Gastrocnemius medialis (tissue), 4 donors: ENCODE measurements at regions not wholly inside any gene's neighbourhood (a gene's known extent, or its start where the extent isn't known, plus 50 kb on each side); places are given as distances from the start of the nearest gene placed in this dataset.
"Not testable (repeated sequence)": the region's sequence is repeated elsewhere in the genome, so short reads cannot be mapped to it uniquely, and the experiment has no call there.

Source experiments
- ATAC-seq, 2 donors: fragments of 150-250 bp; one replicate each; pipeline ENCODE4 v1.9.1; 2016
- DNase-seq, 2 donors: peaks; one replicate each; pipeline ENCODE4 v3.0.0-alpha.2; 2019
- H3K27ac ChIP-seq, 4 donors: fragments of 200-600 bp; sonication (generic); 1 replicate in 1 of 4; 2 replicates in 3 of 4; pipeline ENCODE4 v1.5.1; 2016 to 2018; ENCODE audit warnings: mild to moderate bottlenecking in 2 of 4, moderate library complexity in 1 of 4
- H3K27me3 ChIP-seq, 3 donors: fragments of 200-600 bp; sonication (generic) in 2 of 3; 1 replicate in 1 of 3; 2 replicates in 2 of 3; pipeline versions ENCODE4 v1.5.1 to v1.6.0; 2016 to 2019; ENCODE audit warnings: mild to moderate bottlenecking in 1 of 3, moderate library complexity in 1 of 3
- H3K36me3 ChIP-seq, 2 donors: fragments of 200-600 bp; sonication (generic) in 1 of 2; one replicate each; pipeline ENCODE4 v1.5.1; 2017 to 2018
- H3K4me1 ChIP-seq, 2 donors: fragments of 200-600 bp; sonication (generic) in 1 of 2; one replicate each; pipeline ENCODE4 v1.5.1; 2016 to 2017; ENCODE audit warnings: mild to moderate bottlenecking in 2 of 2
- H3K4me3 ChIP-seq, 4 donors: fragments of 200-600 bp; sonication (generic) in 3 of 4; 1 replicate in 1 of 4; 2 replicates in 3 of 4; pipeline ENCODE4 v1.5.1; 2016 to 2019; ENCODE audit warnings: mild to moderate bottlenecking in 2 of 4
- H3K9me3 ChIP-seq, 3 donors: fragments of 200-600 bp; sonication (generic) in 2 of 3; 1 replicate in 1 of 3; 2 replicates in 2 of 3; pipeline ENCODE4 v1.5.1; 2016 to 2019
- POLR2A ChIP-seq, 2 donors: fragments of 450-650 bp; IDR thresholded peaks; one replicate each; pipeline ENCODE4 v1.6.1; 2017; ENCODE audit warnings: antibody characterized with exemption in 2 of 2, mild to moderate bottlenecking in 2 of 2, moderate library complexity in 2 of 2
- in situ Hi-C, 4 donors: fragments of 200-750 bp; cut with MboI; loops; one replicate each; pipeline versions ENCODE4 v1.15.0 to v1.8.0; 2017; ENCODE audit warnings: low sequenced_read_pairs in 4 of 4
- intact Hi-C: fragments of 100-400 bp; cut with DNase I; formaldehyde crosslinking; loops from one replicate; pipeline ENCODE4 v1.15.1; 2023; ENCODE audit warnings: low total_unique reads
- TF ChIP-seq, protein P1 (sequence below), 5 experiments: fragments of 450-650 bp in 3 of 5; fragments of 200-600 bp in 2 of 5; sonication (generic) in 2 of 5; IDR thresholded peaks in 4 of 5; conservative IDR thresholded peaks in 1 of 5; 1 replicate in 4 of 5; 2 replicates in 1 of 5; pipeline ENCODE4 v1.5.1; 2016 to 2019; ENCODE audit warnings: antibody characterized with exemption in 5 of 5, mild to moderate bottlenecking in 3 of 5, moderate library complexity in 3 of 5

DNA sequence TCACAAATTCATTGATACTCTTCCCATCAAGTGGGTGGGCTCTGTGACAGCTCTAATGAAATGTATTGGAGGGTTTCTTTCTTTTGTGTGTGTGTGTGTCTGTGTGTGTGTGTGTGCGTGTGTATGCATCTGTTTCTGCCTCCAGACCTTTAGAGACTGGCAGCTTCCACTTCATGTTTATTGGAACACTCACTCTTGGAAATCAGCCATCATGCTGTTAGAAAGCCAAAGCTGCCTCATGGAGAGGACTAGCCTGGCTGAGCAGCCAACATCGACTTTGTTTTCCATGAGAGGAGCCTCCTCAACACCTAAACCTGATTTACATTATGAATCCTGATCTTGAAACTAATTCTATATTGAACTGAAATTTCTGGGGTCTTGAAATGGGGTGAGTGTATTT, 128.5 kb upstream of the FAM174A start:
- no peak overlapping the region for H3K27ac ChIP-seq
- H3K4me3 ChIP-seq: no peak overlapping the region
- no peaks in the 10 kb centered on the region for H3K36me3 ChIP-seq
- intact Hi-C loops: no loop called here
- no peak for DNase-seq
- no peaks in the 10 kb centered on the region for H3K27me3 ChIP-seq
- no peak for ATAC-seq
- H3K9me3 ChIP-seq: no peaks in the 10 kb centered on the region
- H3K4me1 ChIP-seq: no peaks in the 10 kb centered on the region
- in situ Hi-C loops: no loop called here
- no peak for TF ChIP-seq POLR2A (IDR thresholded peaks at IDR 0.05)
- TF ChIP-seq, protein P1, sequence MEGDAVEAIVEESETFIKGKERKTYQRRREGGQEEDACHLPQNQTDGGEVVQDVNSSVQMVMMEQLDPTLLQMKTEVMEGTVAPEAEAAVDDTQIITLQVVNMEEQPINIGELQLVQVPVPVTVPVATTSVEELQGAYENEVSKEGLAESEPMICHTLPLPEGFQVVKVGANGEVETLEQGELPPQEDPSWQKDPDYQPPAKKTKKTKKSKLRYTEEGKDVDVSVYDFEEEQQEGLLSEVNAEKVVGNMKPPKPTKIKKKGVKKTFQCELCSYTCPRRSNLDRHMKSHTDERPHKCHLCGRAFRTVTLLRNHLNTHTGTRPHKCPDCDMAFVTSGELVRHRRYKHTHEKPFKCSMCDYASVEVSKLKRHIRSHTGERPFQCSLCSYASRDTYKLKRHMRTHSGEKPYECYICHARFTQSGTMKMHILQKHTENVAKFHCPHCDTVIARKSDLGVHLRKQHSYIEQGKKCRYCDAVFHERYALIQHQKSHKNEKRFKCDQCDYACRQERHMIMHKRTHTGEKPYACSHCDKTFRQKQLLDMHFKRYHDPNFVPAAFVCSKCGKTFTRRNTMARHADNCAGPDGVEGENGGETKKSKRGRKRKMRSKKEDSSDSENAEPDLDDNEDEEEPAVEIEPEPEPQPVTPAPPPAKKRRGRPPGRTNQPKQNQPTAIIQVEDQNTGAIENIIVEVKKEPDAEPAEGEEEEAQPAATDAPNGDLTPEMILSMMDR (IDR thresholded peaks at IDR 0.05 in 4 of 5, conservative IDR thresholded peaks at IDR 0.05 in 1 of 5): no peak

DNA sequence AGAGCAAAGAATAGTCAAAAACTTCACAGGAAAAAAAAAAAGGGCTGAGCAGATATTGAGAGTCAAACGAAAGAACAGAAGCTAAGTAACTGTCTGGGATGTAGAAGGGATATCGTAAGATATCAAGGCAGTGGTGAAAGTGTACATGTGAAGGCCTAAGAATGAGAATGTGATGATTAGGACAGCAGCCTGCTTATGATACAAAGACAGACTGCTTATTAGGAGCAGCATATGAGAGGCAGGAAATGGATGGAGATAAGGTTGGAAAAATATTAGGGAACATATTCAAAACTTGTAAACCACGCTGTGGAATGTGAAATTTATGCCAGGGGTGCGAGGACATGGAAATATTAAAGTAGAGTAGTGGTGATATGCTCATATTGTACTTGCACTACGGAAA, 133.1 kb upstream of the FAM174A start:
- DNase-seq: no peak
- intact Hi-C loops (no loop called here), in situ Hi-C loops (no loop called here)
- Histone ChIP-seq H3K9me3 (no peaks in the 10 kb centered on the region), H3K27me3 (no peaks in the 10 kb centered on the region), H3K27ac (no peak overlapping the region), H3K4me1 (no peaks in the 10 kb centered on the region), H3K36me3 (no peaks in the 10 kb centered on the region), H3K4me3 (no peak overlapping the region)
- TF ChIP-seq POLR2A (IDR thresholded peaks at IDR 0.05): no peak
- TF ChIP-seq, protein P1 (IDR thresholded peaks at IDR 0.05 in 4 of 5, conservative IDR thresholded peaks at IDR 0.05 in 1 of 5): no peak
- ATAC-seq: no peak

DNA sequence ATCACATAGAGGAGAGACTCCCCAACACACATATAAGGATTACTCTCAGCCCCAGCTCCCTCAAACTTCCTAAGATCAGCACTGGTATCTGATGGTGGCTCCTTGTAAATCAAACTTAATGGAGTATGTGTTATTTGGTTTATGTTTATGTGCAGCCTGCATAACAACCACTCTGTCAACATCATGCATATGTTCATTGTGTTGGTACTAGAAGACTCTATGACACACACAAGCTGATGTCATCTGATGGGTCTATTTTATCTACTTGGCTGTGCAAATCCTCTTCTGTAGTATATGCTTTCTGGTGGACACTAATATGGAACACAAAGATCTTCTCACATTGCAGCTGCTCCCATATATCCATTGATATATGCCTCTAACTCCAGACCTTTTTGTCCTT, 134.0 kb upstream of the FAM174A start:
- ATAC-seq: no peak
- Histone ChIP-seq H3K27ac (no peak overlapping the region), H3K4me3 (no peak overlapping the region), H3K9me3 (no peaks in the 10 kb centered on the region), H3K36me3 (no peaks in the 10 kb centered on the region), H3K27me3 (no peaks in the 10 kb centered on the region), H3K4me1 (no peaks in the 10 kb centered on the region)
- in situ Hi-C loops: no loop called here
- intact Hi-C loops: no loop called here
- TF ChIP-seq, protein P1 (IDR thresholded peaks at IDR 0.05 in 4 of 5, conservative IDR thresholded peaks at IDR 0.05 in 1 of 5): no peak
- TF ChIP-seq POLR2A (IDR thresholded peaks at IDR 0.05): no peak
- DNase-seq: no peak

DNA sequence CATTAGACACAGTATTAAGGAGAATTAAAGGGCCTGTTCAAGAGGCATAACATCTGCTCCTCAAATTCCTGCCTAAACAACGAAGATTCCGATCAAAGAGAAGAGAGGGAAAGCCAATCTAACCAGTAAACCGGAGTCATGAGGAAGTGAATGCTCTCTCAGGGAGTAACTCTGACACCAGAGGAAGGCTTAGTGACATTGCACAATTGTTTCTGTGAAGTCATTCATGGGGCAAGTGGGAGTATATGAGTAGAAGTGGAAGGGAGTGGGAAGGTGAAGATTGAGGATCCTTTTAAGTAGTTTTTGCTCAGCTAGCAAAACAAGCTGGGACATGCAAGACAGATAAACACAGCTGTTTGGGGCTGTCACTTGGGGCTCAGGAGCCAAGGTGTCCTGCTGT, 136.4 kb upstream of the FAM174A start:
- H3K4me1 ChIP-seq, H3K27ac ChIP-seq, H3K9me3 ChIP-seq, H3K36me3 ChIP-seq, in situ Hi-C loops, DNase-seq, H3K4me3 ChIP-seq, H3K27me3 ChIP-seq, intact Hi-C loops: not testable (repeated sequence)
- peak; percentile 47 to 80 for ATAC-seq

DNA sequence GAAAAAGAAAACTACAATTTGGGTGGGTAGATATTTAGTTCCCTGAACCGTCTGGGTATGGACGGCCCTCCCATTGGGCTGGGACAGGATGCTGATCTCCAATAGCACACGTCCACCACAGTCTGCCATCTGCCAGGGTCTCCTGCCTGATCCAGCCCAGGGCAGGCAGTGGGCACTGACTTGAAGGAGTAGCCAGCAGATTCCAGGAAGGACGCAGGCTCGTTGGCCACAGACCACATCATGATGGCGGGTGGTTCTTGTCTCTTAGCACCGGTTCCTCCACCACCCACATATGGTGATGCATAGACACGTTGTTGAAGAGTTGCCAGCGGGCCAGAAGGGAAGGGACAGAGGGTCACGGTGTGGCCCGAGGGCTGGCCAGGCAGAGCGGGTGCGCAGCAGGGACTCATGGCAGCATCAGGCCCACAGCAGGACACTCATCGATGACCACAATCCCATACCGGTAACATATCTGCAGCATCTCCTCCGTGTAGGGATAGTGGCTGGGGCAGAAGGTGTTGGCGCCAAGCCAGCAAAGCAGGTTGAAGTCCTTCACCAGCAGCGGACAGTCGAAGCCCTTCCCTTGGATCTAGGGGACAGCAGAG, 155.8 kb upstream of the FAM174A start:
- H3K27ac ChIP-seq, H3K4me3 ChIP-seq, H3K27me3 ChIP-seq, ATAC-seq, H3K9me3 ChIP-seq, intact Hi-C loops, H3K36me3 ChIP-seq, H3K4me1 ChIP-seq, DNase-seq, in situ Hi-C loops: not testable (repeated sequence)

DNA sequence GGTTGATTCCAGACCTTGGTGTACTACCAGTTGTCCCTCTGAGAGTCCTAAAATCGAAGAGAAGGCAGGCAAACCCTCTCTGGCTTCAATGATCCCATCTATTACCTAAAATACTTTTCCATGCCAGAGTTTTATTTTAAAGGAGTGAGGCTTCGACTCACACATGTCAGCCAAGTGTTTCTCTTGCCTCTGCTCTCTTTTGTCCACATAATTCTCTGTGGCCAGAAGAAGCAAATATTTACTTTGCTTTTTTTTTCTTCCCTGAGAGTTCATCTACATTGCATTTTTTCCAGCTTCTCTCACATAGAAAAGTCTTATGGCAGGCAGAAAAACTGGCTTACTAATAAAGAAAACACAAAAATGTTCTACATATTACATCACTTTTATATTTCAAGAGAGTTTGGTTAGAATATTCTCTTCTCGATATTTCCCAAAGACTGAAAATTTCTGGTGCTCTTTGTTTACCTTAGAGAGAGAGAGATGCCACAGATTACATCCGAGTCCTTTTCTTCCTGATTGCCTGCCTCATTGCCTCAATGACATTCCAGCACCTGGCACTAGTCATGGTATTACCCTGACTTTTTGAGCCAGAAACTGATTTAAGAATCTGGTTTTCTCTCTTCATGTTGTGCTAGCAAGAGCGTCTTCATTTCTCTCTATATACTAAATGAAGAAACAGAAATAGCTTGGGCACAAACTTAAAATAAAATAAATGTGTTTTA, 170.3 kb upstream of the FAM174A start:
- H3K27me3 ChIP-seq, H3K36me3 ChIP-seq, H3K4me3 ChIP-seq, intact Hi-C loops, H3K27ac ChIP-seq, H3K9me3 ChIP-seq, ATAC-seq, H3K4me1 ChIP-seq, DNase-seq, in situ Hi-C loops: not testable (repeated sequence)

DNA sequence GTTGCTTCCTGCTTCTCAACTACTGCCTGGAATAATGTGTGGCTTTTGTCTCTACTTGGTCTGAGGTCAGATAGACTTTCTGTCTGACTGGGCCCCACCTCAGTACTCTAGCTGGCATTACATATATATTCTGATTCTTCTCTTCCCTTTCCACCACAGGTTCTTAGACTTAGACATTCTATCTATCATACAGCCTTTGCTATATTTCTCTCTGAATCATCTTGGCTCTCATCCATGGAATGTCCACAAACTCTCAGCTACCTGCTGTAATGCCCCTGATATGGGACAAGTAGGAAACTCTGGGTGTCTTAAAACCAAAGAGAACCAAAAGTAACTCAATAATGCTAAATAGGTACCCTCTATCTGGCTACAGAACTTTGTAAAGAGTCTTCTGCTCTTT, 170.8 kb upstream of the FAM174A start:
- intact Hi-C loops, ATAC-seq, H3K27me3 ChIP-seq, H3K36me3 ChIP-seq, in situ Hi-C loops, H3K4me3 ChIP-seq, DNase-seq, H3K9me3 ChIP-seq, H3K4me1 ChIP-seq, H3K27ac ChIP-seq: not testable (repeated sequence)

DNA sequence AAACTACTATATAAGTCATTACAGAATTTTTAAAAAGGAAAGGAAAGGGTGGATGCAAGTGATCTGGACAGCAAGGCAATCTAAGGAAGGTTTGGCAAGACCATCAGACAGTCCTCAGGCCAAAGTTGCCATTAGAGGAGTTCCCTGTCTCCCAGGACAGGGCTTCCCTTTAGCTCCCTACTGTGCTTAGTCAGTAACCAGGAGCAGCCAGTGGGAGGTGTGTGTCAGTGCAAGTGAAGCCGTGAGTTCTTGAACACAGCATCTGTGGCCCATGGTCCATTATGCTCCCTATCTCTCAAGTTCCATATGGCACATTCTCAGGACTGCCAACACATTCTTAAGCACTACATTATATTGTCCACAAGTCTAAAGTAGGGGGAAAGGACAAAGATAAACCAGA, 175.2 kb upstream of the FAM174A start:
- H3K27me3 ChIP-seq, H3K4me3 ChIP-seq, DNase-seq, H3K27ac ChIP-seq, intact Hi-C loops, H3K4me1 ChIP-seq, H3K9me3 ChIP-seq, in situ Hi-C loops, H3K36me3 ChIP-seq, ATAC-seq: not testable (repeated sequence)

DNA sequence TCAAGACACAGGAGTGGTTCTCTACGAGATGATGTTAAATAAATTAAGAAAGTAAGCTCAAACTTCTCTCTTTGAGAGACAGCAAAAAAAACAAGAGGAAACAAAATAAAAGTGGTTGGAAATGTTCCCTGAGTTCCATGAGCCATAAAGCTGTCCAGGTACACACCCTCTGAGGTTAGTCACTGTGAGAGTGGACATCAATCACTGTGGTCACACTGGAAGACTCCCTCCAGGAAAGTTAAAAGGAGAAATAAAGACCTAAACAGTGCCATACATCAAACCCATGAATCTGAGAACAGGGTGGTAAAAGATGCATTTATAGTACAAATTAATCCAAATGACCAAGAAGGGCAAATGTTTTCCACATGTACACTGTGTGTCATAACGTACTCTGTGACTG, 188.9 kb upstream of the FAM174A start:
- intact Hi-C loops, H3K27me3 ChIP-seq, in situ Hi-C loops, ATAC-seq, H3K4me3 ChIP-seq, H3K4me1 ChIP-seq, DNase-seq, H3K27ac ChIP-seq, H3K9me3 ChIP-seq, H3K36me3 ChIP-seq: not testable (repeated sequence)
